ENCODE measurements at regions not wholly inside any gene's neighbourhood (a gene's known extent, or its start where the extent isn't known, plus 50 kb on each side); places are given as distances from the start of the nearest gene placed in this dataset.

- intact Hi-C loops (cut with DNase I) = no loop called here
- DNase-seq (ENCODE audit: low spot score) = no peak
- peaks cover 5% of the 10 kb centered on the region for H3K4me1 ChIP-seq (replicated peaks)
- H3K9me3 ChIP-seq = no peaks in the 10 kb centered on the region
- WGBS = 87% methylated on average over 6 of the region's 6 CpGs
- no peak overlapping the region for H3K4me3 ChIP-seq
- TF ChIP-seq POLR2A (IDR thresholded peaks at IDR 0.05) (no peak), POLR2AphosphoS5 (IDR thresholded peaks at IDR 0.05) (no peak), CTCF (IDR thresholded peaks at IDR 0.05) (no peak)
- peaks cover 2% of the 10 kb centered on the region for H3K27me3 ChIP-seq (replicated peaks; ENCODE audit: insufficient read depth)
- no peaks in the 10 kb centered on the region for H3K36me3 ChIP-seq
- no peak overlapping the region for H3K27ac ChIP-seq
Observed at GRCh38 chr13:25044071-25044470, 51.9 kb upstream of the PABPC3 start.

Small RNAs in the stretch of these regions (small RNA-seq; reads per million reads assigned to genes)
- gene AL590099.1 (0 reads per million in 2 donors), gene LSP1P1 (0 reads per million in 2 donors)
